ENCODE measurements at regions not wholly inside any gene's neighbourhood (a gene's known extent, or its start where the extent isn't known, plus 50 kb on each side); places are given as distances from the start of the nearest gene placed in this dataset.

DNA sequence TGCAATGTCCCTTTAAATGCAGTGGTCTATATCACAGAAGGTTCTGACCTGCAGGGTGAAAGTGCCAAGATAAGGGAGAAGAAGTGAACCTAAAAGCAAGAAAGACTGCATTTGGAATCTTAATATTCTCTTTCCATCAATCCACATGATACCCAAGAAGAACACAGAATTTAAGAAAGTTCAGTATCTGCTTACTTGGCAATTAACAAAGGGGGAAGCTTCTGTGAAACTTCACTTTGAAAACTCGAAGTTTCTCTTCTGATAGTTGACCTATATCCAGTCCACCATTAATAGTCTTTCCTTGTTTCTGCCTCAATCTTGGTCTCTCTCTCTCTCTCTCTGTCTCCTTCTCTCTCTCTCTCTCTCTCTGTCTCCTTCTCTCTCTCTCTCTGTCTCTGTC, 592.0 kb downstream of the UTRN start:
- DNase-seq: no peak
- Mint-ChIP-seq H3K4me1 (ENCODE audit: low read depth, unreplicated experiment) (no peaks in the 10 kb centered on the region), H3K9me3 (ENCODE audit: unreplicated experiment) (no peaks in the 10 kb centered on the region), H3K36me3 (ENCODE audit: unreplicated experiment) (no peaks in the 10 kb centered on the region), H3K4me3 (ENCODE audit: unreplicated experiment) (no peak overlapping the region), H3K27me3 (ENCODE audit: unreplicated experiment) (no peaks in the 10 kb centered on the region), H3K27ac (ENCODE audit: unreplicated experiment) (no peak overlapping the region)
- TF ChIP-seq, protein P1, sequence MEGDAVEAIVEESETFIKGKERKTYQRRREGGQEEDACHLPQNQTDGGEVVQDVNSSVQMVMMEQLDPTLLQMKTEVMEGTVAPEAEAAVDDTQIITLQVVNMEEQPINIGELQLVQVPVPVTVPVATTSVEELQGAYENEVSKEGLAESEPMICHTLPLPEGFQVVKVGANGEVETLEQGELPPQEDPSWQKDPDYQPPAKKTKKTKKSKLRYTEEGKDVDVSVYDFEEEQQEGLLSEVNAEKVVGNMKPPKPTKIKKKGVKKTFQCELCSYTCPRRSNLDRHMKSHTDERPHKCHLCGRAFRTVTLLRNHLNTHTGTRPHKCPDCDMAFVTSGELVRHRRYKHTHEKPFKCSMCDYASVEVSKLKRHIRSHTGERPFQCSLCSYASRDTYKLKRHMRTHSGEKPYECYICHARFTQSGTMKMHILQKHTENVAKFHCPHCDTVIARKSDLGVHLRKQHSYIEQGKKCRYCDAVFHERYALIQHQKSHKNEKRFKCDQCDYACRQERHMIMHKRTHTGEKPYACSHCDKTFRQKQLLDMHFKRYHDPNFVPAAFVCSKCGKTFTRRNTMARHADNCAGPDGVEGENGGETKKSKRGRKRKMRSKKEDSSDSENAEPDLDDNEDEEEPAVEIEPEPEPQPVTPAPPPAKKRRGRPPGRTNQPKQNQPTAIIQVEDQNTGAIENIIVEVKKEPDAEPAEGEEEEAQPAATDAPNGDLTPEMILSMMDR (IDR thresholded peaks at IDR 0.05; ENCODE audit: partially characterized antibody, unreplicated experiment): no peak

DNA sequence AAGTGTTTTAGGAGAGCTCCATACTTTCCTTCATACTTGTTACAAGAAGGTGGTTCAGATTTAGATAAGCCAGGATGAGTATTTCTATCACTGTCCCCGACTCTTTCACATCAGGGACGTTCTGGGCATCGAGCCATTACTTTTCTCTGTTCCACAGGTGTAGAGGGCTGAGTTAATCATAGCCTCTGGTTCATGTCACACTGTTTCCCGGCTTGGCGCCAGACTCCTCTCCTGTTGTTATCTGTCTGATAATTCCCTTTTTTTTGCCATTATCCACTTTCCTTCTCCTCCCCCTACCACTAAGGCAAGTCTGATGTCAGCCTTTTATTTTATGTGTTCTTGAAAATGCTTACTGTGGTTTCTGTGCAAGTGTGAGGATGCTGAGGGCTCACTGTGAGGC, 593.4 kb downstream of the UTRN start:
- no peak overlapping the region for H3K27ac Mint-ChIP-seq (ENCODE audit: unreplicated experiment)
- no peaks in the 10 kb centered on the region for H3K36me3 Mint-ChIP-seq (ENCODE audit: unreplicated experiment)
- no peaks in the 10 kb centered on the region for H3K4me1 Mint-ChIP-seq (ENCODE audit: low read depth, unreplicated experiment)
- no peak for DNase-seq
- TF ChIP-seq, protein P1 (IDR thresholded peaks at IDR 0.05; ENCODE audit: partially characterized antibody, unreplicated experiment): no peak
- no peaks in the 10 kb centered on the region for H3K9me3 Mint-ChIP-seq (ENCODE audit: unreplicated experiment)
- H3K27me3 Mint-ChIP-seq (ENCODE audit: unreplicated experiment): no peaks in the 10 kb centered on the region
- no peak overlapping the region for H3K4me3 Mint-ChIP-seq (ENCODE audit: unreplicated experiment)

DNA sequence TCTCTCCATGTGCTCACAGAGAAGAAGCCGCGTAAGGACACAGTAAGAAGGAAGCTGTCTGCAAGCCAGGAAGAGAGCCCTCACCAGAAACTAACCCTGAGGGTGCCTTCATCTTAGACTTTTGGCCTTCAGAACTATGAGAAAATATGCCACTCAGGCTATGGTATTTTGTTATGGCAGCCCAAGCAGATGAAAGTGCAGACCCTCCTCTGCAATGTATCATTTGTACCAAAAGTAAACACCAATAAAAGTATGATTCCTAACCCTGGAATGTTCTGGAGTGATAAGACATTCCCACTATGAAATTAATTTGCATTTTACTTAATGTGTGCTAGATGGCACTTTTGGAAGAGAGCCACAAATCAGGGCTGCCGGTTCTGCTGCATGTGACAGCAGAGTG, 594.3 kb downstream of the UTRN start:
- TF ChIP-seq, protein P1 (IDR thresholded peaks at IDR 0.05; ENCODE audit: partially characterized antibody, unreplicated experiment): no peak
- H3K4me3 Mint-ChIP-seq (ENCODE audit: unreplicated experiment): no peak overlapping the region
- H3K9me3 Mint-ChIP-seq (ENCODE audit: unreplicated experiment): no peaks in the 10 kb centered on the region
- H3K27me3 Mint-ChIP-seq (ENCODE audit: unreplicated experiment): no peaks in the 10 kb centered on the region
- no peak overlapping the region for H3K27ac Mint-ChIP-seq (ENCODE audit: unreplicated experiment)
- H3K4me1 Mint-ChIP-seq (ENCODE audit: low read depth, unreplicated experiment): no peaks in the 10 kb centered on the region
- DNase-seq: no peak
- H3K36me3 Mint-ChIP-seq (ENCODE audit: unreplicated experiment): no peaks in the 10 kb centered on the region

DNA sequence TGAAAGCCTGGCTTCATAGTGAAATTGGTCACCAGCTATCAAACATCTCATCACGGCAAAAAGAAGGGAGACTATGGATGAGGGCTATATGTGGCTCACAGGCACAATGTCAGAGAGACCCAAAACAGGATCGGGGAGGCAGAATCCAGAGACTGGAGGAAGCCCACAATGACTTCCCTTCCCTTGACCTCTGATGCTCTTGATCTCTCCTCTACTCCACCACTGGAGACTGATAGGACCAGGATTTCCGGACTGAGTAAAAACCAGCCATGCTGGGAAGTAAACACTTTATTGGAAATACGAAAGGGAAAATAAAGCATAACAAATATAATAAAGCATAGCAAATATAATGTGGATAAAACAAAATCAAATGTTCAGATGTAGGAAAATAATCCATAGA, 597.3 kb downstream of the UTRN start:
- H3K36me3 Mint-ChIP-seq (ENCODE audit: unreplicated experiment): no peaks in the 10 kb centered on the region
- TF ChIP-seq, protein P1 (IDR thresholded peaks at IDR 0.05; ENCODE audit: partially characterized antibody, unreplicated experiment): no peak
- no peak for DNase-seq
- H3K4me3 Mint-ChIP-seq (ENCODE audit: unreplicated experiment): no peak overlapping the region
- H3K4me1 Mint-ChIP-seq (ENCODE audit: low read depth, unreplicated experiment): no peaks in the 10 kb centered on the region
- no peaks in the 10 kb centered on the region for H3K27me3 Mint-ChIP-seq (ENCODE audit: unreplicated experiment)
- H3K27ac Mint-ChIP-seq (ENCODE audit: unreplicated experiment): no peak overlapping the region
- H3K9me3 Mint-ChIP-seq (ENCODE audit: unreplicated experiment): no peaks in the 10 kb centered on the region

DNA sequence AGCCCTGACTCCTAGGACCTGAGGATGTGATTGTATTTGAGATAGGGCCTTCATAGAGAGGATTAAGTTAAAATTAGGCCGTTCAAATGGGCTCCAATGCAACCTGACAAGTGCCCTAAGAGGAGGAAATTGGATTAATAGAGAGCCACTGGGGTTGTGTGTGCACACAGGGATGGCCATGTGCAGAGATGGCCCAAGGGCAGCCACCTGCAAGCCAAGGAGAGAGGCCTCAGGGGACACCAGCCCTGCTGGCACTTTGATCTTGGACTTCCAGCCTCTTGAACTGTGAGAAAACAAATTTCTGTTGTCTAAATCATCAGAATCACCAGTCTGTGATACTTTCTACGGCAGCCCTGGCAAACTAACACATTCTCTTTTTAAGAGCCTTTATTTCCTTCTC, 598.8 kb downstream of the UTRN start:
- Mint-ChIP-seq H3K27me3 (ENCODE audit: unreplicated experiment) (no peaks in the 10 kb centered on the region), H3K9me3 (ENCODE audit: unreplicated experiment) (no peaks in the 10 kb centered on the region), H3K4me1 (ENCODE audit: low read depth, unreplicated experiment) (no peaks in the 10 kb centered on the region), H3K36me3 (ENCODE audit: unreplicated experiment) (no peaks in the 10 kb centered on the region), H3K27ac (ENCODE audit: unreplicated experiment) (no peak overlapping the region), H3K4me3 (ENCODE audit: unreplicated experiment) (no peak overlapping the region)
- no peak for DNase-seq
- TF ChIP-seq, protein P1 (IDR thresholded peaks at IDR 0.05; ENCODE audit: partially characterized antibody, unreplicated experiment): no peak
